ENCODE measurements at regions not wholly inside any gene's neighbourhood (a gene's known extent, or its start where the extent isn't known, plus 50 kb on each side); places are given as distances from the start of the nearest gene placed in this dataset.
"Not testable (repeated sequence)": the region's sequence is repeated elsewhere in the genome, so short reads cannot be mapped to it uniquely, and the experiment has no call there.

GRCh38 chr3:55267206-55267930, 219.7 kb downstream of the WNT5A start:
- H3K4me1 ChIP-seq = no peaks in the 10 kb centered on the region
- H3K4me3 ChIP-seq = no peak overlapping the region
- H3K9ac ChIP-seq (ENCODE audit: low read depth in 2 of 2, low read length in 2 of 2) = no peak overlapping the region
- DNase-seq = no peak
- H3K9me3 ChIP-seq = no peaks in the 10 kb centered on the region
- no peaks in the 10 kb centered on the region for H3K36me3 ChIP-seq
- no peak for TF ChIP-seq CTCF (IDR thresholded peaks at IDR 0.05)
- H3K27me3 ChIP-seq = no peaks in the 10 kb centered on the region
- H3K27ac ChIP-seq = no peak overlapping the region
- intact Hi-C loops (cut with DNase I) = no loop called here

GRCh38 chr3:55264919-55265318, 222.2 kb downstream of the WNT5A start:
- H3K9me3 ChIP-seq = no peaks in the 10 kb centered on the region
- no peaks in the 10 kb centered on the region for H3K4me1 ChIP-seq
- H3K36me3 ChIP-seq = no peaks in the 10 kb centered on the region
- TF ChIP-seq CTCF (IDR thresholded peaks at IDR 0.05) = no peak
- H3K9ac ChIP-seq (ENCODE audit: low read depth in 2 of 2, low read length in 2 of 2) = no peak overlapping the region
- intact Hi-C loops (cut with DNase I) = no loop called here
- no peak overlapping the region for H3K27ac ChIP-seq
- H3K27me3 ChIP-seq = no peaks in the 10 kb centered on the region
- no peak overlapping the region for H3K4me3 ChIP-seq
- no peak for DNase-seq

GRCh38 chr3:55252921-55253320, 234.2 kb downstream of the WNT5A start:
- Histone ChIP-seq H3K27me3 (no peaks in the 10 kb centered on the region), H3K4me3 (no peak overlapping the region), H3K9me3 (no peaks in the 10 kb centered on the region), H3K4me1 (no peaks in the 10 kb centered on the region), H3K27ac (no peak overlapping the region), H3K9ac (ENCODE audit: low read depth in 2 of 2, low read length in 2 of 2) (no peak overlapping the region), H3K36me3 (no peaks in the 10 kb centered on the region)
- TF ChIP-seq CTCF (IDR thresholded peaks at IDR 0.05) = no peak
- intact Hi-C loops (cut with DNase I) = no loop called here
- DNase-seq = no peak

GRCh38 chr3:55249156-55249555, 237.9 kb downstream of the WNT5A start:
- H3K27me3 ChIP-seq; H3K36me3 ChIP-seq; H3K27ac ChIP-seq; H3K4me1 ChIP-seq; H3K9me3 ChIP-seq; H3K9ac ChIP-seq (ENCODE audit: low read depth in 2 of 2, low read length in 2 of 2); intact Hi-C loops (cut with DNase I); H3K4me3 ChIP-seq; DNase-seq: not testable (repeated sequence)

GRCh38 chr3:55247666-55248065, 239.4 kb downstream of the WNT5A start:
- DNase-seq = no peak
- Histone ChIP-seq H3K4me3 (no peak overlapping the region), H3K4me1 (no peaks in the 10 kb centered on the region), H3K27me3 (no peaks in the 10 kb centered on the region), H3K9me3 (no peaks in the 10 kb centered on the region), H3K9ac (ENCODE audit: low read depth in 2 of 2, low read length in 2 of 2) (no peak overlapping the region), H3K36me3 (no peaks in the 10 kb centered on the region), H3K27ac (no peak overlapping the region)
- TF ChIP-seq CTCF (IDR thresholded peaks at IDR 0.05) = no peak
- intact Hi-C loops (cut with DNase I) = no loop called here

- no peak overlapping the region for H3K27ac ChIP-seq
- DNase-seq = no peak
- H3K4me1 ChIP-seq = no peaks in the 10 kb centered on the region
- intact Hi-C loops (cut with DNase I) = no loop called here
- no peak for TF ChIP-seq CTCF (IDR thresholded peaks at IDR 0.05)
- H3K4me3 ChIP-seq = no peak overlapping the region
- H3K36me3 ChIP-seq = no peaks in the 10 kb centered on the region
- H3K9ac ChIP-seq (ENCODE audit: low read depth in 2 of 2, low read length in 2 of 2) = no peak overlapping the region
- H3K9me3 ChIP-seq = no peaks in the 10 kb centered on the region
- H3K27me3 ChIP-seq = no peaks in the 10 kb centered on the region
Measured at GRCh38 chr3:55246033-55246432, 241.1 kb downstream of the WNT5A start.

Measured in colonic mucosa (tissue), 4 donors.